B cell (primary cell): ENCODE measurements at regions not wholly inside any gene's neighbourhood (a gene's known extent, or its start where the extent isn't known, plus 50 kb on each side); places are given as distances from the start of the nearest gene placed in this dataset.

Source experiments
- EZH2 ChIP-seq: IDR thresholded peaks from 2 replicates; pipeline ENCODE4 v1.6.1; 2012; ENCODE audit warnings: borderline replicate concordance, low read depth, mild to moderate bottlenecking, moderate library complexity, low read length; ENCODE audit not compliant: insufficient read depth, poor library complexity, severe bottlenecking
- TF ChIP-seq, protein P1 (sequence below): fragments of 200-600 bp; IDR thresholded peaks from one replicate; pipeline ENCODE4 v1.8.0; 2022; ENCODE audit warnings: antibody characterized with exemption, mild to moderate bottlenecking

DNA sequence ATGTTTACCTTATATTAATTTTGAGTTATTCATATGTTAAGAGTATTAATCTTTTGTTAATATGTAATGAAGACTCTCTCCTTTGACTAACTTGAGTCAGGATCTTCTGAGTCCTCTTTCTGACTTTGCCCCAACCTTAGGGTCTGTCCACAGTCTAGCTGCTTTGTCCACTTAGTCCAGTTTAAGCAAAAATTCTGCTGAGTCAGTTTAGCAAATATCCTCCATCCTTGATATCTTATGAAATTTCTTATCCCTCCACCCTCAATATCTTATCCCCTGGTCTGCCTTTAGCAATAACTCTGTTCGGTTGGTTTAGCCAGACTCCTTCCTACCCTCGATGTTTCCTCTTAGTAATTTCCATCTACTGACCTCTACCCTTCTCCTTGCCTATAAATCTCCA is 91.7 kb downstream of the DIPK2A start:
- TF ChIP-seq, protein P1, sequence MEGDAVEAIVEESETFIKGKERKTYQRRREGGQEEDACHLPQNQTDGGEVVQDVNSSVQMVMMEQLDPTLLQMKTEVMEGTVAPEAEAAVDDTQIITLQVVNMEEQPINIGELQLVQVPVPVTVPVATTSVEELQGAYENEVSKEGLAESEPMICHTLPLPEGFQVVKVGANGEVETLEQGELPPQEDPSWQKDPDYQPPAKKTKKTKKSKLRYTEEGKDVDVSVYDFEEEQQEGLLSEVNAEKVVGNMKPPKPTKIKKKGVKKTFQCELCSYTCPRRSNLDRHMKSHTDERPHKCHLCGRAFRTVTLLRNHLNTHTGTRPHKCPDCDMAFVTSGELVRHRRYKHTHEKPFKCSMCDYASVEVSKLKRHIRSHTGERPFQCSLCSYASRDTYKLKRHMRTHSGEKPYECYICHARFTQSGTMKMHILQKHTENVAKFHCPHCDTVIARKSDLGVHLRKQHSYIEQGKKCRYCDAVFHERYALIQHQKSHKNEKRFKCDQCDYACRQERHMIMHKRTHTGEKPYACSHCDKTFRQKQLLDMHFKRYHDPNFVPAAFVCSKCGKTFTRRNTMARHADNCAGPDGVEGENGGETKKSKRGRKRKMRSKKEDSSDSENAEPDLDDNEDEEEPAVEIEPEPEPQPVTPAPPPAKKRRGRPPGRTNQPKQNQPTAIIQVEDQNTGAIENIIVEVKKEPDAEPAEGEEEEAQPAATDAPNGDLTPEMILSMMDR: no peak
- TF ChIP-seq EZH2: no peak
